MCF 10A (cell line): ENCODE measurements at regions not wholly inside any gene's neighbourhood (a gene's known extent, or its start where the extent isn't known, plus 50 kb on each side); places are given as distances from the start of the nearest gene placed in this dataset.

Source experiments
- BruUV-seq: library from RNA; stranded (reverse); fragments of 400-500 nt; replicated peaks from 2 replicates; lab custom pipeline; 2021; lab: Mats Ljungman, UMichigan
- CTCF ChIA-PET: fragments of 300-600 bp; sonication (Branson Sonifier 250); formaldehyde crosslinking; extraction: SDS; loops from one replicate; lab custom pipeline; 2021; ENCODE audit warnings: antibody characterized with exemption, inconsistent platforms; lab: Yijun Ruan, JAX
- POLR2A ChIA-PET: fragments of 300-600, 350-650 bp; sonication (Branson Sonifier 250); formaldehyde crosslinking; extraction: SDS; loops from one replicate; lab custom pipeline; 2020; ENCODE audit warnings: antibody characterized with exemption, inconsistent platforms; lab: Yijun Ruan, JAX
- DNase-seq: peaks from one replicate; pipeline ENCODE4 v3.0.0-alpha.2; 2018; ENCODE audit not compliant: unreplicated experiment
- H3K27ac Mint-ChIP-seq: one replicate; pipeline ENCODE4 v1.8.0; 2022; ENCODE audit warnings: mild to moderate bottlenecking, low read depth, mixed read lengths; ENCODE audit not compliant: unreplicated experiment
- H3K27me3 Mint-ChIP-seq: one replicate; pipeline ENCODE4 v1.8.0; 2022; ENCODE audit warnings: mixed read lengths; ENCODE audit not compliant: insufficient read depth, unreplicated experiment
- H3K36me3 Mint-ChIP-seq: one replicate; pipeline ENCODE4 v1.8.0; 2022; ENCODE audit warnings: mild to moderate bottlenecking, moderate library complexity, mixed read lengths; ENCODE audit not compliant: insufficient read depth, unreplicated experiment
- H3K4me1 Mint-ChIP-seq: one replicate; pipeline ENCODE4 v1.8.0; 2022; ENCODE audit warnings: mixed read lengths; ENCODE audit not compliant: insufficient read depth, unreplicated experiment
- H3K4me3 Mint-ChIP-seq: one replicate; pipeline ENCODE4 v1.8.0; 2022; ENCODE audit warnings: mild to moderate bottlenecking, moderate library complexity, mixed read lengths; ENCODE audit not compliant: unreplicated experiment
- H3K9me3 Mint-ChIP-seq: one replicate; pipeline ENCODE4 v1.8.0; 2022; ENCODE audit warnings: mixed read lengths; ENCODE audit not compliant: unreplicated experiment
- CTCF ChIP-seq: fragments of 200-600 bp; IDR thresholded peaks from one replicate; pipeline ENCODE4 v1.8.0; 2022; ENCODE audit warnings: antibody characterized with exemption, mild to moderate bottlenecking; ENCODE audit not compliant: unreplicated experiment
- intact Hi-C: fragments of 100-400 bp; cut with micrococcal nuclease; formaldehyde crosslinking; loops from 2 replicates; pipeline ENCODE4 v1.14.1; 2022

GRCh38 chr14:97554597-97554996 is 757.4 kb downstream of the VRK1 start:
- Mint-ChIP-seq H3K27me3 (peaks cover 45% of the 10 kb centered on the region), H3K9me3 (peaks cover 13% of the 10 kb centered on the region), H3K36me3 (no peaks in the 10 kb centered on the region), H3K4me3 (no peak overlapping the region), H3K27ac (no peak overlapping the region), H3K4me1 (no peaks in the 10 kb centered on the region)
- TF ChIP-seq CTCF = no peak
- intact Hi-C loops = no loop called here
- no TSS peak for BruUV-seq
- ChIA-PET POLR2A (no interaction called here), CTCF (no interaction called here)
- DNase-seq = no peak

GRCh38 chr14:97564334-97564733 is 767.2 kb downstream of the VRK1 start:
- no peak overlapping the region for H3K4me3 Mint-ChIP-seq
- CTCF ChIA-PET = no interaction called here
- DNase-seq = no peak
- no peaks in the 10 kb centered on the region for H3K36me3 Mint-ChIP-seq
- intact Hi-C loops = no loop called here
- no peak for TF ChIP-seq CTCF
- peaks cover 33% of the 10 kb centered on the region for H3K27me3 Mint-ChIP-seq
- no TSS peak for BruUV-seq
- POLR2A ChIA-PET = interaction anchor here (0.7 kb wide), 1 partner anchor 64 kb away, joined by 3 read pairs; no protein-coding TSS in a partner anchor
- no peak overlapping the region for H3K27ac Mint-ChIP-seq
- peaks cover 4% of the 10 kb centered on the region for H3K9me3 Mint-ChIP-seq
- no peaks in the 10 kb centered on the region for H3K4me1 Mint-ChIP-seq

- ChIA-PET CTCF (no interaction called here), POLR2A (no interaction called here)
- no peak overlapping the region for H3K4me3 Mint-ChIP-seq
- intact Hi-C loops = no loop called here
- peaks cover 21% of the 10 kb centered on the region for H3K27me3 Mint-ChIP-seq
- no peak for TF ChIP-seq CTCF
- no TSS peak for BruUV-seq
- no peak for DNase-seq
- H3K36me3 Mint-ChIP-seq = no peaks in the 10 kb centered on the region
- no peaks in the 10 kb centered on the region for H3K4me1 Mint-ChIP-seq
- peaks cover 15% of the 10 kb centered on the region for H3K9me3 Mint-ChIP-seq
- H3K27ac Mint-ChIP-seq = no peak overlapping the region
Measured at GRCh38 chr14:97571201-97571600, 774.0 kb downstream of the VRK1 start.

- intact Hi-C loops = no loop called here
- POLR2A ChIA-PET = interaction anchor here (0.7 kb wide), 1 partner anchor 29 kb away, joined by 3 read pairs; no protein-coding TSS in a partner anchor
- peaks cover 15% of the 10 kb centered on the region for H3K9me3 Mint-ChIP-seq
- BruUV-seq = no TSS peak
- H3K4me1 Mint-ChIP-seq = no peaks in the 10 kb centered on the region
- CTCF ChIA-PET = interaction anchor here (0.6 kb wide), 1 partner anchor 865 kb away, joined by 3 read pairs; no protein-coding TSS in a partner anchor
- TF ChIP-seq CTCF = no peak
- no peak overlapping the region for H3K27ac Mint-ChIP-seq
- H3K4me3 Mint-ChIP-seq = no peak overlapping the region
- no peak for DNase-seq
- H3K36me3 Mint-ChIP-seq = no peaks in the 10 kb centered on the region
- peaks cover 21% of the 10 kb centered on the region for H3K27me3 Mint-ChIP-seq
Measured at GRCh38 chr14:97571866-97572555, 774.8 kb downstream of the VRK1 start.
